ENCODE measurements at regions not wholly inside any gene's neighbourhood (a gene's known extent, or its start where the extent isn't known, plus 50 kb on each side); places are given as distances from the start of the nearest gene placed in this dataset.

- Histone ChIP-seq H3K9me3 (no peaks in the 10 kb centered on the region), H3K36me3 (no peaks in the 10 kb centered on the region), H3K4me3 (no peak overlapping the region), H3K27me3 (no peaks in the 10 kb centered on the region), H3K27ac (replicated peaks in 1 of 4) (no peak overlapping the region), H3K4me1 (no peaks in the 10 kb centered on the region)
- WGBS: 93% methylated on average over 4 of the region's 4 CpGs
- no peak for TF ChIP-seq POLR2A (IDR thresholded peaks at IDR 0.05; ENCODE audit: low read depth)
- TF ChIP-seq CTCF (IDR thresholded peaks at IDR 0.05): no peak
- TF ChIP-seq POLR2AphosphoS5 (IDR thresholded peaks at IDR 0.05): no peak
- TF ChIP-seq EP300 (IDR thresholded peaks at IDR 0.05): no peak
- intact Hi-C loops (cut with DNase I): no loop called here
- no peak for DNase-seq (ENCODE audit: extremely low spot score)
These were observed 77.6 kb upstream of the DLG1 start for GRCh38 chr3:197376020-197376419.

- no peak for TF ChIP-seq POLR2A (IDR thresholded peaks at IDR 0.05; ENCODE audit: low read depth)
- no peak for TF ChIP-seq CTCF (IDR thresholded peaks at IDR 0.05)
- TF ChIP-seq POLR2AphosphoS5 (IDR thresholded peaks at IDR 0.05): no peak
- Histone ChIP-seq H3K4me3 (no peak overlapping the region), H3K9me3 (no peaks in the 10 kb centered on the region), H3K27ac (replicated peaks in 1 of 4) (no peak overlapping the region), H3K4me1 (peaks cover 0 to 1% (median 0%) of the 10 kb centered on the region in 4 donors), H3K27me3 (no peaks in the 10 kb centered on the region), H3K36me3 (no peaks in the 10 kb centered on the region)
- 84% methylated on average over 11 of the region's 11 CpGs for WGBS
- DNase-seq (ENCODE audit: extremely low spot score): no peak
- intact Hi-C loops (cut with DNase I): no loop called here
These were observed 76.6 kb upstream of the DLG1 start for GRCh38 chr3:197375001-197375441.

DNA sequence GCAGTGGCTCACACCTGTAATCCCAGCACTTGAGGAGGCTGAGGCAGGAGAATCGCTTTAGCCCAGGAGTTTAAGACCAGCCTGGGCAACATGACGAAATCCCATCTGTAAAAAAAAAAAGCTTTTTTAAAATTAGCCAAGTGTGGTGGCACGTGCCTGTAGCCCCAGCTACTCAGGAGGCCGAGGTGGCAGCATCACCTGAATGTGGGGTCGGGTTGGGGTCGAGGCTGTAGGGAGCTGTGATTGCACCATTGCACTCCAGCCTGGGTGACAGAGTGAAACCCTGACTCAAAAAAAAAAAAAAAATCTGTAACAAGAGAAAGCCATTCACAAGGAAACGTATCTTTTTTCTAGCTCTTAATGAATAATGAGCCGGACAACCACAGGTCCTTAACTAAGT, 74.7 kb upstream of the DLG1 start:
- H3K36me3 ChIP-seq: no peaks in the 10 kb centered on the region
- peaks cover 0 to 3% (median 0%) of the 10 kb centered on the region in 4 donors for H3K4me1 ChIP-seq
- no peaks in the 10 kb centered on the region for H3K9me3 ChIP-seq
- no peak for DNase-seq (ENCODE audit: extremely low spot score)
- 94% methylated on average over 8 of the region's 8 CpGs for WGBS
- TF ChIP-seq CTCF (IDR thresholded peaks at IDR 0.05) (no peak), POLR2AphosphoS5 (IDR thresholded peaks at IDR 0.05) (no peak), POLR2A (IDR thresholded peaks at IDR 0.05; ENCODE audit: low read depth) (no peak)
- H3K27me3 ChIP-seq: no peaks in the 10 kb centered on the region
- H3K27ac ChIP-seq (replicated peaks in 1 of 4): no peak overlapping the region
- intact Hi-C loops (cut with DNase I): no loop called here
- no peak overlapping the region for H3K4me3 ChIP-seq

GRCh38 chr3:197372047-197372661, 73.7 kb upstream of the DLG1 start:
- H3K9me3 ChIP-seq: no peaks in the 10 kb centered on the region
- TF ChIP-seq EP300 (IDR thresholded peaks at IDR 0.05) (no peak), CTCF (IDR thresholded peaks at IDR 0.05) (no peak), POLR2A (IDR thresholded peaks at IDR 0.05; ENCODE audit: low read depth) (no peak)
- no peak for DNase-seq (ENCODE audit: extremely low spot score)
- H3K36me3 ChIP-seq: no peaks in the 10 kb centered on the region
- peaks cover 0 to 3% (median under 1%) of the 10 kb centered on the region in 4 donors for H3K4me1 ChIP-seq
- no peaks in the 10 kb centered on the region for H3K27me3 ChIP-seq
- no peak overlapping the region for H3K4me3 ChIP-seq
- intact Hi-C loops (cut with DNase I): no loop called here
- 64% methylated on average over 7 of the region's 7 CpGs for WGBS
- no peak overlapping the region for H3K27ac ChIP-seq (replicated peaks in 1 of 4)

DNA sequence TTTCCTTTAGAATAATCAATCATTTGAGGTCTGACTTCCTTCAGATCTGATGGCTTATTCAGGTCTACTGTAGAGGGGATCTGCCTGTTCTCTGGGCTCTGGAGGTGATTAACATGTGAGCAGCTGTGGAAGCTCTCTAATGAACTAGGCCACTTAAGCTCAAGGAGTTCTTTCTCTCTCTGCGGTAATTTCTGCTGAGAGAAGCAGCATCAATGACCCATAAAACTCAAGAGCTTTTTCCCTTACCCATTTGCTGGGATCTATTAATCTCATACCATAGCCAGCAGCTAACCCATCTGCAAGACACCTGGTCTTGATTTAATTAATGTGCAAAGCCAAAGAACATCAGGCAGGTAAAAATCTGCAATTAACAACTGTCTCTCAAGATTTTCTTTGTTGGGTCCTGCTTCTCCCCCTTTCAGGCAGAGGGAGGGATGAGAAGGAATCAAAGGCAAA, 73.2 kb upstream of the DLG1 start:
- intact Hi-C loops (cut with DNase I): no loop called here
- no peaks in the 10 kb centered on the region for H3K9me3 ChIP-seq
- H3K36me3 ChIP-seq: no peaks in the 10 kb centered on the region
- whole genome bisulfite sequencing: 64% methylated on average over 1 of the region's 1 CpG
- H3K4me1 ChIP-seq: peaks cover 4 to 7% (median 6%) of the 10 kb centered on the region in 4 donors
- no peaks in the 10 kb centered on the region for H3K27me3 ChIP-seq
- H3K27ac ChIP-seq (replicated peaks in 1 of 4): no peak overlapping the region
- TF ChIP-seq EP300 (IDR thresholded peaks at IDR 0.05) (no peak), CTCF (IDR thresholded peaks at IDR 0.05) (no peak), POLR2A (IDR thresholded peaks at IDR 0.05; ENCODE audit: low read depth) (no peak), POLR2AphosphoS5 (IDR thresholded peaks at IDR 0.05) (no peak)
- H3K4me3 ChIP-seq: no peak overlapping the region
- DNase-seq (ENCODE audit: extremely low spot score): no peak
